ENCODE measurements at regions not wholly inside any gene's neighbourhood (a gene's known extent, or its start where the extent isn't known, plus 50 kb on each side); places are given as distances from the start of the nearest gene placed in this dataset.

GRCh38 chr5:7251132-7251531 lies 144.8 kb upstream of the ADCY2 start:
- Histone ChIP-seq H3K18ac (ENCODE audit: low read depth, low read length) (no peak overlapping the region), H2AK5ac (ENCODE audit: low read depth, low read length) (no peak overlapping the region), H2BK120ac (ENCODE audit: low read depth, low read length) (no peak overlapping the region), H2BK20ac (ENCODE audit: low read depth, low read length) (no peak overlapping the region), H3K56ac (ENCODE audit: extremely low read depth, insufficient read depth, low read length) (no peak overlapping the region), H3K9me1 (ENCODE audit: insufficient read depth, low read length) (no peaks in the 10 kb centered on the region), H3K79me1 (ENCODE audit: low read depth in 1 of 2, low read length in 2 of 2) (no peaks in the 10 kb centered on the region), H3K23ac (ENCODE audit: low read depth, low read length) (no peak overlapping the region), H3K4me1 (ENCODE audit: control insufficient read depth, insufficient read depth, low read length) (no peaks in the 10 kb centered on the region), H2BK15ac (ENCODE audit: low read depth, low read length) (no peak overlapping the region), H3K27ac (ENCODE audit: insufficient read depth, low read length) (no peak overlapping the region), H4K20me1 (ENCODE audit: insufficient read depth, low read length) (no peaks in the 10 kb centered on the region), H3K36me3 (ENCODE audit: control insufficient read depth, insufficient read depth, low read length) (no peaks in the 10 kb centered on the region), H4K8ac (ENCODE audit: low read depth in 2 of 2, low read length in 2 of 2) (no peak overlapping the region), H2AFZ (replicated peaks; ENCODE audit: low read length, poor library complexity) (no peak overlapping the region), H3K9me3 (ENCODE audit: control insufficient read depth, insufficient read depth, low read length) (peaks cover 13% of the 10 kb centered on the region; the same call in 1 of the 2 replicates), H3K14ac (replicated peaks; ENCODE audit: low read depth, low read length) (no peak overlapping the region), H2BK5ac (ENCODE audit: low read depth, low read length, poor library complexity, severe bottlenecking) (no peak overlapping the region), H4K91ac (ENCODE audit: insufficient read depth, low read depth, low read length) (no peak overlapping the region), H3K9ac (ENCODE audit: low read depth, low read length) (no peak overlapping the region), H3K4me3 (ENCODE audit: insufficient read depth, low read depth, low read length) (no peak overlapping the region), H2AK9ac (replicated peaks; ENCODE audit: low read depth, low read length, poor library complexity) (no peak overlapping the region), H3K4me2 (ENCODE audit: low read depth, low read length) (no peak overlapping the region), H4K5ac (ENCODE audit: low read depth, low read length) (no peak overlapping the region), H3K27me3 (ENCODE audit: control insufficient read depth, insufficient read depth, low read length) (no peaks in the 10 kb centered on the region), H3K4ac (ENCODE audit: low read depth, low read length) (no peak overlapping the region)
- DNase-seq (no peak), ATAC-seq (ENCODE audit: low read depth) (no peak)
- no TSS peak for BruUV-seq (replicated peaks)
- CTCF ChIA-PET = no interaction called here
- POLR2A ChIA-PET (ENCODE audit: unreplicated experiment) = no interaction called here
- intact Hi-C loops (cut with micrococcal nuclease) (no loop called here), in situ Hi-C loops (cut with MboI; ENCODE audit: low sequenced_read_pairs) (no loop called here), dilution Hi-C loops (cut with HindIII; ENCODE audit: low sequenced_read_pairs, unreplicated experiment) (no loop called here)
- TF ChIP-seq CTCF (conservative IDR thresholded peaks at IDR 0.05; ENCODE audit: low read depth, low read length) = no peak
- no peak for TF ChIP-seq NFE2L2 (IDR thresholded peaks at IDR 0.05; ENCODE audit: low read depth, low read length)
- no peak for TF ChIP-seq CHD1 (IDR thresholded peaks at IDR 0.05; ENCODE audit: low read depth, low read length)
- TF ChIP-seq CEBPB (IDR thresholded peaks at IDR 0.05; ENCODE audit: low read depth, low read length) = no peak
- no peak for TF ChIP-seq ELK1 (IDR thresholded peaks at IDR 0.05; ENCODE audit: borderline replicate concordance, low read depth, low read length)
- no peak for TF ChIP-seq MXI1 (IDR thresholded peaks at IDR 0.05; ENCODE audit: borderline replicate concordance, low read depth, low read length)
- TF ChIP-seq SMC3 (IDR thresholded peaks at IDR 0.05; ENCODE audit: low read depth, low read length) = no peak
- no peak for TF ChIP-seq FOS (IDR thresholded peaks at IDR 0.05; ENCODE audit: low read depth, low read length)
- no peak for TF ChIP-seq MAFK (IDR thresholded peaks at IDR 0.05; ENCODE audit: low read depth, low read length)
- TF ChIP-seq RFX5 (IDR thresholded peaks at IDR 0.05; ENCODE audit: low read depth, low read length) = no peak
- no peak for TF ChIP-seq RAD21 (IDR thresholded peaks at IDR 0.05; ENCODE audit: low read length)
- no peak for TF ChIP-seq RCOR1 (IDR thresholded peaks at IDR 0.05; ENCODE audit: insufficient replicate concordance, low read length)
- no peak for TF ChIP-seq MAZ (IDR thresholded peaks at IDR 0.05; ENCODE audit: borderline replicate concordance, low read depth, low read length)
- TF ChIP-seq POLR2A (IDR thresholded peaks at IDR 0.05; ENCODE audit: low read depth, low read length) = no peak
- WGBS, 2 experiments (ENCODE audit: extremely low coverage in 2 of 2, insufficient read length in 1 of 2) = no CpG with 5 or more reads among the region's 4 CpGs

All from IMR-90 (cell line).